HG02885 (cell line): ENCODE measurements at regions not wholly inside any gene's neighbourhood (a gene's known extent, or its start where the extent isn't known, plus 50 kb on each side); places are given as distances from the start of the nearest gene placed in this dataset.

Source experiments
- ATAC-seq: cut with Tn5 transposase; IDR thresholded peaks from one replicate; pipeline ENCODE4 v1.9.1; 2021; ENCODE audit warnings: mild to moderate bottlenecking; ENCODE audit not compliant: unreplicated experiment, poor library complexity

- no peak for ATAC-seq
These were observed 177.3 kb downstream of the URI1 start for GRCh38 chr19:30119180-30119908.

- ATAC-seq, result no peak
These were observed 178.9 kb downstream of the URI1 start for GRCh38 chr19:30120860-30121484.

DNA sequence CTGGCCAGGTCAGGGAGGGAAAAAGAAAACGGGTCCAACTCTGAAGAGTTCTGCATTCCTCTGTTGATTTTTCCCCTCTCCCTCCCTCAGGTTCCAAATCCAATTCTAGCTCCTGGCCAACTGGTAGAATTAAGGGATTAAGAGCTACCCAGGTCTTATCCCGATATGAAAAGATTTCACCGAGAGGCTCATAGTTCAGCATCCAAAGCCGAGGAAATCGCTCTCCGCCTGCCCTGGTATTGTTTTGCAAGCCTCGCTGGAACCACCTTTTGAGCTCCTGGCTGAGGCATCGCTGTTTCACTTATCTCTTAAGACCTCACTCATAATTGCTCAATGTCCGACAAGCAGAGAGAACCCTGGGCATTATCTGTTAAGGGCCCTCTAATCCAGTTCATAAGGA, 180.4 kb downstream of the URI1 start:
- ATAC-seq, result no peak

DNA sequence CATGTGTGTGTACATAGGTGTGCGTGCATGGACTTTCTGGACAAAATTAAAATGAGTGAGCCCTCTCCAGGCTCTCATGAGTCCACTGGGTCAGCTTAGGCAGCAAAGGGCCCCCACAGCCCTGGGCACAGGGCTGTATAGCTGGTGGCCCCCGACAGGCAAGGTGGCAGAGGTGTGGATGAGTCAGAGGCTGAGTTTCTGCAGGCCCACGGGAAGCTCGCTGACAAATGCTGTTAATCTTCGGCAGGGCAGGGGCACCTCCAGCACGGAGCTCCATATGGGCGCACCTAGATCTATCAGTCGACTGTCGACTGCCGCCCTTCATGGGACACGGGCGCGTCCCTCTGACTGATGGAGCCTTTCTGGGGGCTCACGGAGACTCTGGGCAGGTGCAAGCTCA, 181.1 kb downstream of the URI1 start:
- no peak for ATAC-seq

DNA sequence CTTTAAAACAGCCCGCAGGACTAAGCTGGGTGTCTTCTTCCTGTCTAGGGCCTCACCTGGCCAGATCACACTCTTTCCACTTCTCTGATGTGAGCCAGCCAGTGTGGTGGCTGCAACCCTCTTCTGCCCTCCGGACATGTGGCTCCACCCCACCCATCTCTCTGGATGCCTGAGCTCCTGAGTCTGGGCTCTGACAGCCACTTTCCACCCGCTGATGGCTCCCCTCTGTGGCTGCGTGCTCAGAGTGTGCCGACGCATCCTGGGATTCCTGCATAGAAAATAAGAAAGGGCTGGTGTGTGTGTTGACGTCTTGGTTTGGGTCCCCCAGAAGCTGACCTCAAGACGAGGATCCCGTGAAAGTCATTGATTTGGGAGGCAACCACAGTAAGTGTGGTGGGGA, 181.6 kb downstream of the URI1 start:
- ATAC-seq, result no peak

DNA sequence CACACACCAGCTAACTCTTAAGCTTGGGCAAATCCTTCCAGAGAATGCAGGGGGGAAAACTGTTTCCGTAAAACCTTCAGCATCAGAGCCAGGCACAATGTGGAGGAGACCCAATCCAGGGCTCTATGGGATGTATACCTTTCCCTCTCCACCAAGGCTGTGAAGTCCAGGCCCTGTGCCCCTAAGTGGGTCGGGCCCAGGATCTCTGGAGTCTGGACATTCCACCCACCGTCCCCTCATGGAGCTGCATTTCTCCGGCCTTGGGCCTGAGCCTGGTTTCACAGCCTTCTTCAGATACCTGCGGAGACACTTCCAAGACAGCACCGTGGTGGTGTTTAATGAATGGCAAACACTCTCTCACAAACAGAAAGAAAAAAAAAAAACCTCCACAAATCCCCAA, 186.2 kb downstream of the URI1 start:
- ATAC-seq, result no peak

DNA sequence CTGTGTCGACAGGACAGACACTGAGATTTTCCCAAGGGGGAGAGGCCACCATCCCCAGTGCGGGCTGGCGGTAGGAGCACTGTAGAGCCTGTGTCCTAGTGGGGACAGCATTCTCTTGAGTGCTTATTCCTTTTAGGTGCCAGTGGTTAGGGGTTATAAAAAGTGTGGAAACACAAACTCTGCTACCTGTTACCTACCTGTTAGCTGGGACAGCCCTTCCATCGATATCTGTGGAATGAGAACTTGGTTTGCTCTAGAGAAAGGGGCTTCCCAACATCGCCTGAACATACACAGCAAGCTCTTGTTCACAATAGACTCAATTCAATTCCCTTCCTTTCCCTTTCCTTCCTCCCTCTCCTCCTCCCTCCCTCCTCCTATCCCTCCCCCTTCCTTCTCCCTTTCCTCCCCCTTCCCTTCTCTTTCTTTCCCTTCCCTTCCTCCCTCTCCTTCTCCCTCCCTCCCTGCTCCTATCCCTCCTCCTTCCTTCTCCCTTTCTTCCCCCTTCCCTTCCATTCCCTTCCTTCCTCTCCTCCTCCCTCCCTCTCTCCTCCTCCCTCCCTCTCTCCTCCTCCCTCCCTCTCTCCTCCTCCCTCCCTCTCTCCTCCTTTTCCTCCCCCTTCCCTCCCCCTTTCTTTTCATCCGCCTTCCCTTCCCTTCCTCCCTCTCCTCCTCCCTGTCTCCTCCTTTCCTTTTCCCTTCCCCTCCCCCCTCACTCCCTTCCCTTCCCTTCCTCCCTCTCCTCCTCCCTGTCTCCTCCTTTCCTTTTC, 188.5 kb downstream of the URI1 start:
- ATAC-seq, result no peak

GRCh38 chr19:30131246-30131645, 189.2 kb downstream of the URI1 start:
- ATAC-seq, result no peak

GRCh38 chr19:30131722-30132291, 189.8 kb downstream of the URI1 start:
- no peak for ATAC-seq

DNA sequence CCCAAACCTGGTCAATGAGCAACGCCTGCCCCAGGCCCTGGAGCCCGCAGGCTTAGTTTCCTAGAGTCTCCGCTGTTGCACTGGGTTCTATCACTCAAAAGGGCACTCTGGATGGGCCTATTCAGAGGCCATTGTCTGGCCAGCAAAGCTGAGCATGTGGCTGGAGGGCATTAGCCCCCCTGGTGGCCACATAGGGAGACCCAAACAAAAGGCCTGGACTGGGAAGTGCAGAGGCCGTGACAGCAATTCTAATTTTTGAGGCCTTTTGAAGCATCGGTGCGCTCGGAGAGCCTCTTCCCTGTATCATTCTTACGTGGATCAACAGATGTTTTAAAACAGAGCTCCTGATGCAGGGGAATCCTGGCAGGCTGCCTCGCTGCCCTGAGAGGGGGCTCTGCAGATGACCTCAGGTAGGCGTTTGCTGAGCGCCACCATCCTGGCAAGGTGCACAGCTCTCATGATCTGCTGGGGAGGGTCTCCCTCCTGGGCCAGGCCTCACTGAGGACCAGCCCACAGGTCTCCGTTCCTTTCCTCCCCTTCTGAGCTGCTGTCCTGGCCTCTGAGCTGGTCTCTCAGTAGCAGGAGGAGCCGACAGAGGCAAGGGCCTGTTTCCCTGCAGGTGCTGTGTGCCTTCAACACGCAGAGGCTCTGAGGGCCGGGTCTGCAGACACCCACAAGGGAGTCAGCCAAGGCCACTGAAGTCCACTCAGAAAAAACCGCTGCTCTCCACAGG, 190.5 kb downstream of the URI1 start:
- ATAC-seq, result no peak

DNA sequence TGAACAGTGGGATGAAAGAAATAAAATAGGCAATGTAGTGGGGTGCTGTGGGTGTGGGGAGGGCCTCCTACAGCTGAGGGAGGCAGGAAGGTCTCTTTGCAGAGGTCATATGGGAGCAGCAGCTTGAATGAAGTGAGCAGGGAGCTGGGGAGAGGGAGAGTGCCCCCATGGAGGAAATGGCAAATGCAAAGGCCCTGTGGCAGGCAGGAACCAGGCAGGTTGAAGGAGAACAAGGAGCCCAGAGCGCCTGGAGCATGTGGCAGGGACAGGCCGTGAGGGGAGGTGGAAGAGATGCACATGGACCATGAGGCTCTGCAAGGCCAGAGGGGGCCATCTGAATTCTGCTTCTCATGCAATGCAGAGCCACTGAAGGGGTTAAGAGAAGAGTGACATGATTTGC, 191.8 kb downstream of the URI1 start:
- no peak for ATAC-seq

DNA sequence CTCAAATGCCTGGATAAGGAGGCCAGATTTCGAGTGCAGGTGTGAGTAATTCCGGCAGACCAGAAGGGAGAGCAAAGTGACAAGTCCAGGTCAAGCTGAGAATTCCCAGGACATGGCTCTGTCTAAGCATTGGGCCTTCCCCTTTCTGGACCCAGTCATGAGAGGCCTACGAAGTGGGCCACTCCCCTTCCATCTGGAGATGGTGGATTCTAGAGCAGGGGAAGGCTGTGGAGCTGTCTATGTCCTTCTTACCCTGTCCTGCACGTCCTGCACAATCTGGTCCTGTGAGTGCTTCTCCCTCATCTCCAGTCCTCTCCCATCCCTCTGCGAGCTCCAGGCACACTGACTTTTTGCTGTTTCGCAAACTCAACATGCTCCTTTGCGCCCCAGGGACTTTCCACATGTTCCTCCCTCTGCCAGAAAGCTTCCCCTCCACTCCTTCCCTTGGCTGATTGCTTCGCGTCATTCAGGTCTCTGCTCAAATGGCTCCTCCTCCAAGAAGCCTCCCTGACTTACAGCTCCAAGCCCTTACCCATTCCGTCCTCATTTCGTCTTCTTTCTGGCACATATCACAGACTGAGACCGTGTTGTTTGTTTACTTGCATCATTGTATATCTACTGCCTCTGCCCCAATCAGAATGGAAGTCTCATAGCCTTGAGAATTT, 193.2 kb downstream of the URI1 start:
- no peak for ATAC-seq

- no peak for ATAC-seq
These were observed 193.8 kb downstream of the URI1 start for GRCh38 chr19:30135797-30136196.

DNA sequence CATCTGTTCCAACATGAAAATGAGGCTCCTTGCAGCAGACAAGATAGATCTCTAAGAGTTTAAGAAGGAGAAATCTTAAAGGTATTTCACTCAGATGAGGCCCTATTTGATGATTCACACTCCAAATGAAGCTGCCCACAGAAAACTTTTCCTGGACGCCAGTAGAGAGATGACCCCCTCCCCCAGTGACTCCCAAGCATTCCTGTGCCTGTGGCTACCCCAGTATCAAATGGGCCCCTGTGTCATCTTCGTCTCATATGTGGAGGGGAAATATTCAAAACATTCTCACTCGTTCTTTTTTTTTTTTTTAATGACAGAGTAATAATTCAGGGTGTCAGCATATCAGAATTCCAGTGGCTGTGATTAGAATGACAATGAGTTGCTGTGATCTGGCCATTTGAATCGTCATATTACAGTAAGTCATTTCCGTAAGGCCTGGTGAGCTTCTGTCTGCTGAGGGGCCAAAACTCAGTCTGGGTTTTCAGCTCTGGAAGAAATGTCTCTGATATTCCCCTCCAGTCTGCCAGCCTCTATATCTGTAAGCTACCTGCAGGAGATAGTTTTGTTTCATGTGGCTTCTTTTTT, 194.7 kb downstream of the URI1 start:
- ATAC-seq, result no peak

GRCh38 chr19:30137747-30138146, 195.7 kb downstream of the URI1 start:
- ATAC-seq, result no peak

DNA sequence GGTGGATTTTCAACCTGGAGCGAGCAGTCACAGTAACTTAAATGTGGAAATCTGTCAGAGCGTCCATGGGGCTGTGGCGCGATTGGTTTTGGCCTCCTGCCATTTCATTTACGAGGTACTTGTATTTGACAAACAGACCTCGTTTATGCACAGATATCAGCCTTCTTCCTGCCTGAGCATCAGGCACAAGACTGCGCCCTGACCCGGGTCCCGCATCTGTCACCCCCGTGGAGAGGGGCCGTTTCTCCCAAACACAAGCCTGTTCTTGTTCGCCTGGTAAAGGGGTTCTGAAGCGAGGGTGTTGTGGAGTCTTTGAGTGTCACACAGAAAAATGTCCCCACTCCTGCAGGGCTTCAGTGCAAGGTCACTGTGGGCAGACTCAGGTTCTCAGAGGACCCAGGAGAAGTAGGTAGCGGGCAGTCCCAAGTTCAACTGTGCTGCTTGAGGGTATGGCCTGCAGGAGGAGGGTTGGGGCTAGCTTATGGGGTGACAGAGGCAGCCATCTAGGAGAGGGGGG, 202.3 kb downstream of the URI1 start:
- ATAC-seq, result no peak

- no peak for ATAC-seq
These were observed 202.8 kb downstream of the URI1 start for GRCh38 chr19:30144802-30145201.

- ATAC-seq, result no peak
These were observed 203.4 kb downstream of the URI1 start for GRCh38 chr19:30145467-30145866.

- ATAC-seq, result no peak
These were observed 204.3 kb downstream of the URI1 start for GRCh38 chr19:30146346-30146745.
